ENCODE measurements at regions not wholly inside any gene's neighbourhood (a gene's known extent, or its start where the extent isn't known, plus 50 kb on each side); places are given as distances from the start of the nearest gene placed in this dataset.

- Mint-ChIP-seq H3K9me3 (no peaks in the 10 kb centered on the region), H3K36me3 (ENCODE audit: low read depth) (no peaks in the 10 kb centered on the region), H3K4me3 (no peak overlapping the region), H3K4me1 (no peaks in the 10 kb centered on the region), H3K27ac (ENCODE audit: unreplicated experiment) (no peak overlapping the region), H3K27me3 (ENCODE audit: low read depth) (peaks cover 8% of the 10 kb centered on the region)
- no peak for DNase-seq (ENCODE audit: low read depth, low spot score)
- TF ChIP-seq CTCF (conservative IDR thresholded peaks at IDR 0.05), result no peak
Measured at GRCh38 chr9:107960916-107961315, 471.3 kb upstream of the KLF4 start.

- DNase-seq (ENCODE audit: low read depth, low spot score), result no peak
Measured at GRCh38 chr9:107954312-107954711, 464.7 kb upstream of the KLF4 start.

GRCh38 chr9:107953556-107954125, 464.1 kb upstream of the KLF4 start:
- Mint-ChIP-seq H3K9me3 (peaks cover 6% of the 10 kb centered on the region), H3K27me3 (ENCODE audit: low read depth) (no peaks in the 10 kb centered on the region), H3K4me1 (no peaks in the 10 kb centered on the region), H3K4me3 (no peak overlapping the region), H3K36me3 (ENCODE audit: low read depth) (peaks cover 3% of the 10 kb centered on the region), H3K27ac (ENCODE audit: unreplicated experiment) (no peak overlapping the region)
- no peak for DNase-seq (ENCODE audit: low read depth, low spot score)
- no peak for TF ChIP-seq CTCF (conservative IDR thresholded peaks at IDR 0.05)

More at GRCh38 chr9:107954312-107954711, 464.7 kb upstream of the KLF4 start:
- Mint-ChIP-seq H3K4me3 (no peak overlapping the region), H3K36me3 (ENCODE audit: low read depth) (peaks cover 3% of the 10 kb centered on the region), H3K9me3 (peaks cover 6% of the 10 kb centered on the region), H3K27me3 (ENCODE audit: low read depth) (peaks cover 2% of the 10 kb centered on the region), H3K27ac (ENCODE audit: unreplicated experiment) (no peak overlapping the region), H3K4me1 (no peaks in the 10 kb centered on the region)
- TF ChIP-seq CTCF (conservative IDR thresholded peaks at IDR 0.05), result no peak

GRCh38 chr9:107952773-107953172, 463.2 kb upstream of the KLF4 start:
- Mint-ChIP-seq H3K4me3 (no peak overlapping the region), H3K27me3 (ENCODE audit: low read depth) (no peaks in the 10 kb centered on the region), H3K4me1 (no peaks in the 10 kb centered on the region), H3K36me3 (ENCODE audit: low read depth) (peaks cover 3% of the 10 kb centered on the region), H3K9me3 (peaks cover 6% of the 10 kb centered on the region), H3K27ac (ENCODE audit: unreplicated experiment) (no peak overlapping the region)
- no peak for TF ChIP-seq CTCF (conservative IDR thresholded peaks at IDR 0.05)
- DNase-seq (ENCODE audit: low read depth, low spot score), result no peak

GRCh38 chr9:107951511-107951910, 461.9 kb upstream of the KLF4 start:
- no peak for DNase-seq (ENCODE audit: low read depth, low spot score)
- Mint-ChIP-seq H3K27ac (ENCODE audit: unreplicated experiment) (no peak overlapping the region), H3K4me1 (no peaks in the 10 kb centered on the region), H3K9me3 (peaks cover 6% of the 10 kb centered on the region), H3K27me3 (ENCODE audit: low read depth) (no peaks in the 10 kb centered on the region), H3K4me3 (no peak overlapping the region), H3K36me3 (ENCODE audit: low read depth) (peaks cover 3% of the 10 kb centered on the region)
- TF ChIP-seq CTCF (conservative IDR thresholded peaks at IDR 0.05), result no peak

Data from neural crest cell (in vitro differentiated cells).